GM23338 (cell line): ENCODE measurements at regions not wholly inside any gene's neighbourhood (a gene's known extent, or its start where the extent isn't known, plus 50 kb on each side); places are given as distances from the start of the nearest gene placed in this dataset.

Experiments
- CREB1 ChIP-seq: fragments of 250-450 bp; sonication (Bioruptor Pico); IDR thresholded peaks from 2 replicates; pipeline ENCODE4 v1.5.0; 2020; ENCODE audit warnings: low read depth, mild to moderate bottlenecking, moderate library complexity
- EZH2 ChIP-seq: fragments of 200-600 bp; sonication (generic); IDR thresholded peaks from one replicate; pipeline ENCODE4 v1.8.0; 2017; ENCODE audit warnings: antibody characterized with exemption, mild to moderate bottlenecking, low read depth; ENCODE audit not compliant: unreplicated experiment
- EZH2phosphoT487 ChIP-seq: fragments of 200-600 bp; sonication (generic); IDR thresholded peaks from one replicate; pipeline ENCODE4 v1.8.1; 2018; ENCODE audit warnings: antibody characterized with exemption; ENCODE audit not compliant: unreplicated experiment
- JUNB ChIP-seq: IDR thresholded peaks from one replicate; pipeline ENCODE4 v1.6.1; 2016; ENCODE audit warnings: antibody characterized with exemption; ENCODE audit not compliant: unreplicated experiment
- NANOG ChIP-seq: IDR thresholded peaks from 2 replicates; pipeline ENCODE4 v1.6.1; 2016; ENCODE audit warnings: antibody characterized with exemption, borderline replicate concordance
- POLR2AphosphoS5 ChIP-seq: IDR thresholded peaks from 2 replicates; pipeline ENCODE4 v1.6.1; 2016; ENCODE audit warnings: antibody characterized with exemption, low read depth
- STAT1 ChIP-seq: IDR thresholded peaks from one replicate; pipeline ENCODE4 v1.6.1; 2016; ENCODE audit warnings: antibody characterized with exemption; ENCODE audit not compliant: unreplicated experiment
- ZNF114 ChIP-seq: fragments of 250-450 bp; sonication (Bioruptor Pico); IDR thresholded peaks from 2 replicates; pipeline ENCODE4 v1.5.0; 2020; ENCODE audit warnings: mild to moderate bottlenecking, moderate library complexity
- ZNF331 ChIP-seq: fragments of 250-450 bp; sonication (Bioruptor Pico); IDR thresholded peaks from 2 replicates; pipeline ENCODE4 v1.5.0; 2020; ENCODE audit warnings: low read depth, mild to moderate bottlenecking, moderate library complexity
- TF ChIP-seq, protein P1 (sequence below), 2 experiments: fragments of 200-600 bp in 1 of 2; sonication (generic) in 1 of 2; conservative IDR thresholded peaks; 2 replicates each; pipeline versions ENCODE4 v1.5.1 to v1.6.1; 2016 to 2017; ENCODE audit warnings: antibody characterized with exemption in 2 of 2, low read depth in 2 of 2, mild to moderate bottlenecking in 2 of 2, moderate library complexity in 1 of 2
- TF ChIP-seq, protein P2 (sequence below): IDR thresholded peaks from one replicate; pipeline ENCODE4 v1.6.1; 2018; ENCODE audit warnings: antibody characterized with exemption; ENCODE audit not compliant: unreplicated experiment
- TF ChIP-seq, protein P3 (sequence below): fragments of 250-450 bp; sonication (Bioruptor Pico); IDR thresholded peaks from 2 replicates; pipeline ENCODE4 v1.5.0; 2020; ENCODE audit warnings: mild to moderate bottlenecking, moderate library complexity

DNA sequence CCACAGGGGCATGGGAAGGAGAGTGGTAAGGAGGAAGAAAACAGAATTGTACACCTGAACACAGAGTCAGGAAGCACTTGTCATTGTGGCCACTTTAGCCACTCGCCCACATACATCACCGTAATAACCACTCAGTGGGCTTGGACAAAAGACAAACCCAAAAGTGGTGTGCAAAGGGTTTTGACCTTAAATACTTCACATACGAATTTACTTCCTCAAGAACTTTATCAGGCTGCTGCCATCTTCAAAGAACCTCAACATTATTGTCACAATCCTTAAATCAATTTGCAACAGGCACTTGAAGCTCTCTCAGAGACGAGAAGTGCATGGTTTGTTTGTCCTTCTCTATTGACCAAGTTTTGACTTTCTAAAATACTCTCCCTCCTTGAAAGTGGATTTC, 187.3 kb upstream of the EGLN3 start:
- TF ChIP-seq, protein P1, sequence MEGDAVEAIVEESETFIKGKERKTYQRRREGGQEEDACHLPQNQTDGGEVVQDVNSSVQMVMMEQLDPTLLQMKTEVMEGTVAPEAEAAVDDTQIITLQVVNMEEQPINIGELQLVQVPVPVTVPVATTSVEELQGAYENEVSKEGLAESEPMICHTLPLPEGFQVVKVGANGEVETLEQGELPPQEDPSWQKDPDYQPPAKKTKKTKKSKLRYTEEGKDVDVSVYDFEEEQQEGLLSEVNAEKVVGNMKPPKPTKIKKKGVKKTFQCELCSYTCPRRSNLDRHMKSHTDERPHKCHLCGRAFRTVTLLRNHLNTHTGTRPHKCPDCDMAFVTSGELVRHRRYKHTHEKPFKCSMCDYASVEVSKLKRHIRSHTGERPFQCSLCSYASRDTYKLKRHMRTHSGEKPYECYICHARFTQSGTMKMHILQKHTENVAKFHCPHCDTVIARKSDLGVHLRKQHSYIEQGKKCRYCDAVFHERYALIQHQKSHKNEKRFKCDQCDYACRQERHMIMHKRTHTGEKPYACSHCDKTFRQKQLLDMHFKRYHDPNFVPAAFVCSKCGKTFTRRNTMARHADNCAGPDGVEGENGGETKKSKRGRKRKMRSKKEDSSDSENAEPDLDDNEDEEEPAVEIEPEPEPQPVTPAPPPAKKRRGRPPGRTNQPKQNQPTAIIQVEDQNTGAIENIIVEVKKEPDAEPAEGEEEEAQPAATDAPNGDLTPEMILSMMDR (conservative IDR thresholded peaks at IDR 0.05; ENCODE audit: low read depth in 2 of 2), result no peak
- TF ChIP-seq STAT1 (no peak), EZH2 (no peak), EZH2phosphoT487 (no peak), POLR2AphosphoS5 (no peak), JUNB (no peak), CREB1 (CRISPR knock-in tag) (no peak), ZNF331 (CRISPR knock-in tag) (no peak), NANOG (no peak), ZNF114 (CRISPR knock-in tag) (no peak)
- TF ChIP-seq, protein P2, sequence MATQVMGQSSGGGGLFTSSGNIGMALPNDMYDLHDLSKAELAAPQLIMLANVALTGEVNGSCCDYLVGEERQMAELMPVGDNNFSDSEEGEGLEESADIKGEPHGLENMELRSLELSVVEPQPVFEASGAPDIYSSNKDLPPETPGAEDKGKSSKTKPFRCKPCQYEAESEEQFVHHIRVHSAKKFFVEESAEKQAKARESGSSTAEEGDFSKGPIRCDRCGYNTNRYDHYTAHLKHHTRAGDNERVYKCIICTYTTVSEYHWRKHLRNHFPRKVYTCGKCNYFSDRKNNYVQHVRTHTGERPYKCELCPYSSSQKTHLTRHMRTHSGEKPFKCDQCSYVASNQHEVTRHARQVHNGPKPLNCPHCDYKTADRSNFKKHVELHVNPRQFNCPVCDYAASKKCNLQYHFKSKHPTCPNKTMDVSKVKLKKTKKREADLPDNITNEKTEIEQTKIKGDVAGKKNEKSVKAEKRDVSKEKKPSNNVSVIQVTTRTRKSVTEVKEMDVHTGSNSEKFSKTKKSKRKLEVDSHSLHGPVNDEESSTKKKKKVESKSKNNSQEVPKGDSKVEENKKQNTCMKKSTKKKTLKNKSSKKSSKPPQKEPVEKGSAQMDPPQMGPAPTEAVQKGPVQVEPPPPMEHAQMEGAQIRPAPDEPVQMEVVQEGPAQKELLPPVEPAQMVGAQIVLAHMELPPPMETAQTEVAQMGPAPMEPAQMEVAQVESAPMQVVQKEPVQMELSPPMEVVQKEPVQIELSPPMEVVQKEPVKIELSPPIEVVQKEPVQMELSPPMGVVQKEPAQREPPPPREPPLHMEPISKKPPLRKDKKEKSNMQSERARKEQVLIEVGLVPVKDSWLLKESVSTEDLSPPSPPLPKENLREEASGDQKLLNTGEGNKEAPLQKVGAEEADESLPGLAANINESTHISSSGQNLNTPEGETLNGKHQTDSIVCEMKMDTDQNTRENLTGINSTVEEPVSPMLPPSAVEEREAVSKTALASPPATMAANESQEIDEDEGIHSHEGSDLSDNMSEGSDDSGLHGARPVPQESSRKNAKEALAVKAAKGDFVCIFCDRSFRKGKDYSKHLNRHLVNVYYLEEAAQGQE, result no peak
- TF ChIP-seq, protein P3, sequence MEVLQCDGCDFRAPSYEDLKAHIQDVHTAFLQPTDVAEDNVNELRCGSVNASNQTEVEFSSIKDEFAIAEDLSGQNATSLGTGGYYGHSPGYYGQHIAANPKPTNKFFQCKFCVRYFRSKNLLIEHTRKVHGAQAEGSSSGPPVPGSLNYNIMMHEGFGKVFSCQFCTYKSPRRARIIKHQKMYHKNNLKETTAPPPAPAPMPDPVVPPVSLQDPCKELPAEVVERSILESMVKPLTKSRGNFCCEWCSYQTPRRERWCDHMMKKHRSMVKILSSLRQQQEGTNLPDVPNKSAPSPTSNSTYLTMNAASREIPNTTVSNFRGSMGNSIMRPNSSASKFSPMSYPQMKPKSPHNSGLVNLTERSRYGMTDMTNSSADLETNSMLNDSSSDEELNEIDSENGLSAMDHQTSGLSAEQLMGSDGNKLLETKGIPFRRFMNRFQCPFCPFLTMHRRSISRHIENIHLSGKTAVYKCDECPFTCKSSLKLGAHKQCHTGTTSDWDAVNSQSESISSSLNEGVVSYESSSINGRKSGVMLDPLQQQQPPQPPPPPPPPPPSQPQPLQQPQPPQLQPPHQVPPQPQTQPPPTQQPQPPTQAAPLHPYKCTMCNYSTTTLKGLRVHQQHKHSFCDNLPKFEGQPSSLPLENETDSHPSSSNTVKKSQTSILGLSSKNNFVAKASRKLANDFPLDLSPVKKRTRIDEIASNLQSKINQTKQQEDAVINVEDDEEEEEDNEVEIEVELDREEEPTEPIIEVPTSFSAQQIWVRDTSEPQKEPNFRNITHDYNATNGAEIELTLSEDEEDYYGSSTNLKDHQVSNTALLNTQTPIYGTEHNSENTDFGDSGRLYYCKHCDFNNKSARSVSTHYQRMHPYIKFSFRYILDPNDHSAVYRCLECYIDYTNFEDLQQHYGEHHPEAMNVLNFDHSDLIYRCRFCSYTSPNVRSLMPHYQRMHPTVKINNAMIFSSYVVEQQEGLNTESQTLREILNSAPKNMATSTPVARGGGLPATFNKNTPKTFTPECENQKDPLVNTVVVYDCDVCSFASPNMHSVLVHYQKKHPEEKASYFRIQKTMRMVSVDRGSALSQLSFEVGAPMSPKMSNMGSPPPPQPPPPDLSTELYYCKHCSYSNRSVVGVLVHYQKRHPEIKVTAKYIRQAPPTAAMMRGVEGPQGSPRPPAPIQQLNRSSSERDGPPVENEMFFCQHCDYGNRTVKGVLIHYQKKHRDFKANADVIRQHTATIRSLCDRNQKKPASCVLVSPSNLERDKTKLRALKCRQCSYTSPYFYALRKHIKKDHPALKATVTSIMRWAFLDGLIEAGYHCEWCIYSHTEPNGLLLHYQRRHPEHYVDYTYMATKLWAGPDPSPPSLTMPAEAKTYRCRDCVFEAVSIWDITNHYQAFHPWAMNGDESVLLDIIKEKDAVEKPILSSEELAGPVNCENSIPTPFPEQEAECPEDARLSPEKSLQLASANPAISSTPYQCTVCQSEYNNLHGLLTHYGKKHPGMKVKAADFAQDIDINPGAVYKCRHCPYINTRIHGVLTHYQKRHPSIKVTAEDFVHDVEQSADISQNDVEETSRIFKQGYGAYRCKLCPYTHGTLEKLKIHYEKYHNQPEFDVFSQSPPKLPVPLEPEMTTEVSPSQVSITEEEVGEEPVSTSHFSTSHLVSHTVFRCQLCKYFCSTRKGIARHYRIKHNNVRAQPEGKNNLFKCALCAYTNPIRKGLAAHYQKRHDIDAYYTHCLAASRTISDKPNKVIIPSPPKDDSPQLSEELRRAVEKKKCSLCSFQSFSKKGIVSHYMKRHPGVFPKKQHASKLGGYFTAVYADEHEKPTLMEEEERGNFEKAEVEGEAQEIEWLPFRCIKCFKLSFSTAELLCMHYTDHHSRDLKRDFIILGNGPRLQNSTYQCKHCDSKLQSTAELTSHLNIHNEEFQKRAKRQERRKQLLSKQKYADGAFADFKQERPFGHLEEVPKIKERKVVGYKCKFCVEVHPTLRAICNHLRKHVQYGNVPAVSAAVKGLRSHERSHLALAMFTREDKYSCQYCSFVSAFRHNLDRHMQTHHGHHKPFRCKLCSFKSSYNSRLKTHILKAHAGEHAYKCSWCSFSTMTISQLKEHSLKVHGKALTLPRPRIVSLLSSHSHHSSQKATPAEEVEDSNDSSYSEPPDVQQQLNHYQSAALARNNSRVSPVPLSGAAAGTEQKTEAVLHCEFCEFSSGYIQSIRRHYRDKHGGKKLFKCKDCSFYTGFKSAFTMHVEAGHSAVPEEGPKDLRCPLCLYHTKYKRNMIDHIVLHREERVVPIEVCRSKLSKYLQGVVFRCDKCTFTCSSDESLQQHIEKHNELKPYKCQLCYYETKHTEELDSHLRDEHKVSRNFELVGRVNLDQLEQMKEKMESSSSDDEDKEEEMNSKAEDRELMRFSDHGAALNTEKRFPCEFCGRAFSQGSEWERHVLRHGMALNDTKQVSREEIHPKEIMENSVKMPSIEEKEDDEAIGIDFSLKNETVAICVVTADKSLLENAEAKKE (CRISPR knock-in tag), result no peak
